ENCODE measurements at regions not wholly inside any gene's neighbourhood (a gene's known extent, or its start where the extent isn't known, plus 50 kb on each side); places are given as distances from the start of the nearest gene placed in this dataset.

DNA sequence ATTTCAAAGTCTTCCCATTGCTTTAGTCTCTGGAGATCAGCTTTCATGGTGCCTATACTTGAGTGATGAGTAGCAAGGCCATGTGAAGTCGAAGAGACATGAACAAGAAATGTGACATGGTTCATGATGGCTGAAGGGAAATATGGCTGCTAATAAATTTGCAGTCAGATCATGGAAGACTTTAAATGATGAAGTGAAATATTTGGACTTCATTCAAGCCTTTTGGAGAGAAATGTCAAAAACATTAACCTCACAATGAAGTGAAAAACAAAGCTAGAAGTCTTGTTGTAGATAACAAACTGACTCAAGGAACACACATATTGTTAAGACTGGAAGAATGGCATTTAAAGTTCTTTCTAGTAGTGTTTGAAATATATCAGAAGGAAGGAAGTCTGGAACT lies 120.3 kb upstream of the CCDC54 start:
- TF ChIP-seq, protein P1, sequence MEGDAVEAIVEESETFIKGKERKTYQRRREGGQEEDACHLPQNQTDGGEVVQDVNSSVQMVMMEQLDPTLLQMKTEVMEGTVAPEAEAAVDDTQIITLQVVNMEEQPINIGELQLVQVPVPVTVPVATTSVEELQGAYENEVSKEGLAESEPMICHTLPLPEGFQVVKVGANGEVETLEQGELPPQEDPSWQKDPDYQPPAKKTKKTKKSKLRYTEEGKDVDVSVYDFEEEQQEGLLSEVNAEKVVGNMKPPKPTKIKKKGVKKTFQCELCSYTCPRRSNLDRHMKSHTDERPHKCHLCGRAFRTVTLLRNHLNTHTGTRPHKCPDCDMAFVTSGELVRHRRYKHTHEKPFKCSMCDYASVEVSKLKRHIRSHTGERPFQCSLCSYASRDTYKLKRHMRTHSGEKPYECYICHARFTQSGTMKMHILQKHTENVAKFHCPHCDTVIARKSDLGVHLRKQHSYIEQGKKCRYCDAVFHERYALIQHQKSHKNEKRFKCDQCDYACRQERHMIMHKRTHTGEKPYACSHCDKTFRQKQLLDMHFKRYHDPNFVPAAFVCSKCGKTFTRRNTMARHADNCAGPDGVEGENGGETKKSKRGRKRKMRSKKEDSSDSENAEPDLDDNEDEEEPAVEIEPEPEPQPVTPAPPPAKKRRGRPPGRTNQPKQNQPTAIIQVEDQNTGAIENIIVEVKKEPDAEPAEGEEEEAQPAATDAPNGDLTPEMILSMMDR (IDR thresholded peaks at IDR 0.05), result no peak
- TF ChIP-seq EP300 (IDR thresholded peaks at IDR 0.05) (no peak), POLR2A (IDR thresholded peaks at IDR 0.05) (no peak)
